H1 (cell line): ENCODE measurements at regions not wholly inside any gene's neighbourhood (a gene's known extent, or its start where the extent isn't known, plus 50 kb on each side); places are given as distances from the start of the nearest gene placed in this dataset.

Experiments
- CTCF ChIA-PET: fragments of 300-600 bp; sonication (Branson Sonifier 250); formaldehyde crosslinking; loops from one replicate; lab custom pipeline; 2021; ENCODE audit not compliant: partially characterized antibody; lab: Charles Lee
- POLR2A ChIA-PET: fragments of 300-600 bp; sonication (Branson Sonifier 250); formaldehyde crosslinking; loops from one replicate; lab custom pipeline; 2021; ENCODE audit warnings: inconsistent platforms; ENCODE audit not compliant: partially characterized antibody; lab: Charles Lee
- DNase-seq, 2 experiments: peaks; one replicate each; pipeline versions ENCODE4 v3.0.0 to v3.0.0-alpha.2; 2010 to 2022; ENCODE audit warnings: low spot score in 2 of 2, low read depth in 1 of 2, mixed read lengths in 1 of 2
- FAIRE-seq: peaks from 2 replicates; lab custom pipeline; 2011; peaks lifted over from hg19 to GRCh38; lab: Jason Lieb, UNC
- H2AFZ ChIP-seq: 2 replicates; pipeline ENCODE4 v1.8.1; 2012; ENCODE audit warnings: low read length, inconsistent platforms
- H2AK5ac ChIP-seq: 2 replicates; pipeline ENCODE4 v1.6.1; 2013; ENCODE audit warnings: low read depth, low read length
- H2BK120ac ChIP-seq: replicated peaks from 2 replicates; pipeline ENCODE3; 2013; ENCODE audit warnings: low read depth, low read length, inconsistent platforms
- H2BK12ac ChIP-seq: 2 replicates; pipeline ENCODE4 v1.6.1; 2013; ENCODE audit warnings: low read depth, low read length
- H2BK15ac ChIP-seq: 2 replicates; pipeline ENCODE4 v1.6.1; 2013; ENCODE audit warnings: low read length
- H2BK20ac ChIP-seq: 2 replicates; pipeline ENCODE4 v1.6.1; 2013; ENCODE audit warnings: low read length
- H2BK5ac ChIP-seq: 2 replicates; pipeline ENCODE4 v1.6.1; 2013; ENCODE audit warnings: low read depth, low read length
- H3K14ac ChIP-seq: 2 replicates; pipeline ENCODE4 v1.6.1; 2013; ENCODE audit warnings: inconsistent platforms; ENCODE audit not compliant: insufficient read length
- H3K18ac ChIP-seq: 2 replicates; pipeline ENCODE4 v1.6.1; 2013; ENCODE audit warnings: low read length; ENCODE audit errors: extremely low read depth
- H3K23ac ChIP-seq: 2 replicates; pipeline ENCODE4 v1.6.1; 2013; ENCODE audit warnings: inconsistent platforms; ENCODE audit not compliant: insufficient read length
- H3K23me2 ChIP-seq: 2 replicates; pipeline ENCODE4 v1.6.1; 2013; ENCODE audit warnings: low read depth, low read length
- H3K27ac ChIP-seq: 2 replicates; pipeline ENCODE4 v1.6.1; 2011; ENCODE audit warnings: low read depth, low read length, inconsistent platforms
- H3K27me3 ChIP-seq, 4 experiments: replicated peaks in 1 of 4; 1 replicate in 1 of 4; 2 replicates in 3 of 4; pipeline versions ENCODE4 v1.6.1 to v1.8.1; 2011 to 2013; ENCODE audit warnings: low read length in 3 of 4, mild to moderate bottlenecking in 3 of 4, inconsistent platforms in 2 of 4, mixed read lengths in 2 of 4, moderate library complexity in 1 of 4; ENCODE audit not compliant: control insufficient read depth in 3 of 4, insufficient read depth in 3 of 4; ENCODE audit errors: extremely low read depth in 1 of 4
- H3K36me3 ChIP-seq, 4 experiments: 2 replicates each; pipeline versions ENCODE4 v1.6.1 to v1.8.1; 2011 to 2013; ENCODE audit warnings: mild to moderate bottlenecking in 4 of 4, low read length in 3 of 4, moderate library complexity in 2 of 4, control low read depth in 1 of 4, inconsistent platforms in 1 of 4; ENCODE audit not compliant: insufficient read depth in 4 of 4, control insufficient read depth in 2 of 4
- H3K4ac ChIP-seq: replicated peaks from 2 replicates; pipeline ENCODE3; 2013; ENCODE audit warnings: low read length, low read depth, mixed read lengths, inconsistent platforms; ENCODE audit not compliant: insufficient read length
- H3K4me1 ChIP-seq, 4 experiments: replicated peaks in 1 of 4; 1 replicate in 1 of 4; 2 replicates in 3 of 4; pipeline versions ENCODE4 v1.6.1 to v1.8.1; 2011 to 2013; ENCODE audit warnings: low read length in 3 of 4, inconsistent platforms in 2 of 4, mixed read lengths in 1 of 4; ENCODE audit not compliant: insufficient read depth in 4 of 4, control insufficient read depth in 3 of 4
- H3K4me2 ChIP-seq, 2 experiments: 2 replicates each; pipeline versions ENCODE4 v1.6.1 to v1.8.1; 2011 to 2013; ENCODE audit warnings: low read depth in 2 of 2, low read length in 2 of 2, control low read depth in 1 of 2, inconsistent platforms in 1 of 2, mild to moderate bottlenecking in 1 of 2; ENCODE audit not compliant: insufficient read depth in 1 of 2
- H3K4me3 ChIP-seq, 4 experiments: fragments of 200-600, 300-600 bp in 1 of 4; sonication (generic), shearing (Covaris generic), sonication (Bioruptor Twin) in 1 of 4; 2 replicates each; pipeline versions ENCODE4 v1.5.1 to v1.8.1; 2011 to 2016; ENCODE audit warnings: low read length in 4 of 4, low read depth in 3 of 4, control low read depth in 2 of 4, inconsistent platforms in 2 of 4, mild to moderate bottlenecking in 2 of 4, mixed read lengths in 1 of 4, moderate library complexity in 1 of 4; ENCODE audit not compliant: insufficient read depth in 2 of 4; ENCODE audit errors: extremely low read depth in 1 of 4
- H3K56ac ChIP-seq: replicated peaks from 2 replicates; pipeline ENCODE3; 2013; ENCODE audit warnings: low read depth, mild to moderate bottlenecking, mixed read lengths, low read length, inconsistent platforms; ENCODE audit not compliant: insufficient read length
- H3K79me1 ChIP-seq: 2 replicates; pipeline ENCODE4 v1.6.1; 2013; ENCODE audit warnings: low read depth, low read length, control low read depth
- H3K79me2 ChIP-seq, 2 experiments: 2 replicates each; pipeline versions ENCODE4 v1.6.1 to v1.8.1; 2012 to 2013; ENCODE audit warnings: low read length in 2 of 2, mild to moderate bottlenecking in 2 of 2, inconsistent platforms in 1 of 2; ENCODE audit not compliant: insufficient read depth in 2 of 2, control insufficient read depth in 1 of 2
- H3K9ac ChIP-seq, 4 experiments: replicated peaks in 1 of 4; 1 replicate in 1 of 4; 2 replicates in 3 of 4; pipeline versions ENCODE4 v1.6.1 to v1.8.1; 2011 to 2013; ENCODE audit warnings: low read depth in 3 of 4, low read length in 3 of 4, control low read depth in 2 of 4, mild to moderate bottlenecking in 2 of 4, moderate library complexity in 2 of 4, inconsistent platforms in 1 of 4; ENCODE audit errors: extremely low read depth in 1 of 4
- H3K9me3 ChIP-seq, 2 experiments: 2 replicates each; pipeline versions ENCODE4 v1.6.1 to v1.8.1; 2012 to 2013; ENCODE audit warnings: mild to moderate bottlenecking in 2 of 2, moderate library complexity in 2 of 2, control low read depth in 1 of 2, inconsistent platforms in 1 of 2, low read depth in 1 of 2, low read length in 1 of 2, mixed read lengths in 1 of 2; ENCODE audit not compliant: insufficient read depth in 2 of 2
- H4K20me1 ChIP-seq, 2 experiments: replicated peaks in 1 of 2; 2 replicates each; pipeline versions ENCODE3 to v1.8.1; 2011 to 2013; ENCODE audit warnings: inconsistent platforms in 2 of 2, low read length in 2 of 2, mild to moderate bottlenecking in 1 of 2; ENCODE audit not compliant: insufficient read depth in 2 of 2, control insufficient read depth in 1 of 2
- H4K5ac ChIP-seq: 2 replicates; pipeline ENCODE4 v1.6.1; 2013; ENCODE audit warnings: low read length, low read depth, mixed read lengths, inconsistent platforms; ENCODE audit not compliant: insufficient read length
- H4K8ac ChIP-seq: 2 replicates; pipeline ENCODE4 v1.8.0; 2013; ENCODE audit warnings: mild to moderate bottlenecking, moderate library complexity, low read length, inconsistent platforms; ENCODE audit not compliant: insufficient read depth; ENCODE audit errors: extremely low read depth
- H4K91ac ChIP-seq: replicated peaks from 2 replicates; pipeline ENCODE3; 2013; ENCODE audit warnings: low read length, mixed read lengths, inconsistent platforms; ENCODE audit not compliant: insufficient read length
- ASH2L ChIP-seq: fragments of 200-600, 300-600 bp; sonication (generic); IDR thresholded peaks from one replicate; pipeline ENCODE4 v1.7.1; 2017; ENCODE audit warnings: low read length
- BCL11A ChIP-seq, 2 experiments: IDR thresholded peaks; one replicate each; pipeline ENCODE4 v1.6.1; 2011; ENCODE audit warnings: low read depth in 2 of 2, low read length in 2 of 2, mild to moderate bottlenecking in 2 of 2
- CBX8 ChIP-seq: fragments of 300-800, 300-1000 bp; sonication (generic); IDR thresholded peaks from 2 replicates; pipeline ENCODE4 v1.7.1; 2016; ENCODE audit warnings: low read depth, low read length, borderline replicate concordance
- CHD2 ChIP-seq: IDR thresholded peaks from 2 replicates; pipeline ENCODE4 v1.6.1; 2012; ENCODE audit warnings: low read length, improper control_type of control experiment
- EGR1 ChIP-seq: IDR thresholded peaks from 2 replicates; pipeline ENCODE4 v1.6.1; 2011; ENCODE audit warnings: low read depth, low read length, borderline replicate concordance
- EP300 ChIP-seq, 2 experiments: IDR thresholded peaks; 1 replicate in 1 of 2; 2 replicates in 1 of 2; pipeline ENCODE4 v1.6.1; 2011 to 2012; ENCODE audit warnings: low read depth in 2 of 2, low read length in 2 of 2, mild to moderate bottlenecking in 2 of 2, borderline replicate concordance in 1 of 2, inconsistent platforms in 1 of 2, moderate library complexity in 1 of 2
- HDAC2 ChIP-seq, 2 experiments: fragments of 300-600 bp in 1 of 2; sonication (generic) in 1 of 2; IDR thresholded peaks; 2 replicates each; pipeline ENCODE4 v1.6.1; 2011 to 2012; ENCODE audit warnings: low read depth in 2 of 2, low read length in 2 of 2, mild to moderate bottlenecking in 2 of 2, moderate library complexity in 2 of 2, borderline replicate concordance in 1 of 2, inconsistent platforms in 1 of 2
- JUND ChIP-seq: IDR thresholded peaks from 2 replicates; pipeline ENCODE4 v1.6.1; 2011; ENCODE audit warnings: mild to moderate bottlenecking, improper control_type of control experiment, low read length
- NANOG ChIP-seq: IDR thresholded peaks from 2 replicates; pipeline ENCODE4 v1.6.1; 2011; ENCODE audit warnings: low read length, low read depth, mild to moderate bottlenecking, inconsistent platforms; ENCODE audit not compliant: insufficient read depth, poor library complexity, severe bottlenecking
- RNF2 ChIP-seq: fragments of 200-900, 300-1000 bp; sonication (generic); IDR thresholded peaks from 2 replicates; pipeline ENCODE4 v1.7.1; 2016; ENCODE audit warnings: borderline replicate concordance, low read depth, mild to moderate bottlenecking, antibody characterized with exemption, low read length; ENCODE audit not compliant: poor library complexity, severe bottlenecking; ENCODE audit errors: missing control alignments
- RXRA ChIP-seq: IDR thresholded peaks from 2 replicates; pipeline ENCODE4 v1.6.1; 2011; ENCODE audit warnings: low read depth, mild to moderate bottlenecking, low read length, moderate library complexity; ENCODE audit not compliant: insufficient read depth
- SIRT6 ChIP-seq: IDR thresholded peaks from one replicate; pipeline ENCODE4 v1.7.1; 2012; ENCODE audit warnings: low read length, inconsistent platforms
- SP2 ChIP-seq: IDR thresholded peaks from 2 replicates; pipeline ENCODE4 v1.6.1; 2012; ENCODE audit warnings: mild to moderate bottlenecking, low read length, inconsistent platforms
- TAF7 ChIP-seq: optimal IDR thresholded peaks from 2 replicates; pipeline ENCODE3; 2011; ENCODE audit warnings: low read depth, mild to moderate bottlenecking, inconsistent platforms, low read length, moderate library complexity, borderline replicate concordance
- YY1 ChIP-seq: IDR thresholded peaks from 2 replicates; pipeline ENCODE4 v1.6.1; 2011; ENCODE audit warnings: low read depth, mild to moderate bottlenecking, low read length
- WGBS, 2 experiments: shearing (Covaris generic) in 1 of 2; methylation state at CpG; one replicate each; pipeline versions ENCODE4 v1.1.6 to v1.1.7; 2013 to 2015; ENCODE audit warnings: low lambda C conversion rate in 2 of 2, mixed read lengths in 2 of 2, inconsistent platforms in 1 of 2, low coverage in 1 of 2, missing lambda C conversion rate in 1 of 2; ENCODE audit not compliant: insufficient replicate concordance in 2 of 2, insufficient coverage in 1 of 2, insufficient read length in 1 of 2; ENCODE audit errors: extremely low coverage in 1 of 2, missing lambda C conversion rate in 1 of 2; 5-methylcytosine and 5-hydroxymethylcytosine counted together

DNA sequence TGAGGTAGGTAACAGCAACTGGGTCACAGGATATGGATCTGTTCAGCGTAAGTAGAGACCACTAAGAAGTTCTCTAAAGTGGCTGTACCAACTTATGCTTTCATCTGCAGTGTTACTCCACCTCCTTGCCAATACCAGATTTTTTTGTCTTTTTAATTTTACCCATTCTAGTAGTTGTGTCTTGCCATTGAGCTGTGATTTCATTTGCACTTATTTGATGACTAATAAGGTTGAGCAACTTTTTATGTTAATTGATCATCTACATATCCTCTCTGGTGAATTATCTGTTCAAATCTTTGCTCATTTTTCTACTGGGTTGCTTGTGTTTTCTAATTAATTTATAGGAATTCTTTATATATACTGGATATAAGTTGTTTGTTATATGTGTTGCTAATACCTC lies 82.9 kb downstream of the OGFRL1 start:
- Histone ChIP-seq H3K27me3 (no peaks in the 10 kb centered on the region), H3K36me3 (no peaks in the 10 kb centered on the region), H3K4me2 (no peak overlapping the region), H3K79me2 (no peaks in the 10 kb centered on the region), H3K14ac (no peak overlapping the region), H3K9me3 (peaks cover 0 to 6% of the 10 kb centered on the region in 2 experiments; a peak in 1 of 4 replicates), H4K91ac (no peak overlapping the region), H3K18ac (no peak overlapping the region), H3K4me1 (no peaks in the 10 kb centered on the region), H2BK15ac (no peak overlapping the region), H3K23ac (no peak overlapping the region), H2BK5ac (no peak overlapping the region), H2BK12ac (no peak overlapping the region), H4K8ac (no peak overlapping the region), H3K56ac (no peak overlapping the region), H3K4me3 (no peak overlapping the region), H2BK120ac (no peak overlapping the region), H4K5ac (no peak overlapping the region), H4K20me1 (no peaks in the 10 kb centered on the region), H3K27ac (no peak overlapping the region), H3K79me1 (no peaks in the 10 kb centered on the region), H3K9ac (no peak overlapping the region), H2BK20ac (no peak overlapping the region), H3K4ac (no peak overlapping the region), H2AK5ac (no peak overlapping the region), H3K23me2 (no peaks in the 10 kb centered on the region), H2AFZ (no peak overlapping the region)
- CTCF ChIA-PET = no interaction called here
- POLR2A ChIA-PET = no interaction called here
- DNase-seq (no peak), FAIRE-seq (no peak)
- 88% methylated on average over 1 of the region's 1 CpG; no CpG with 5 or more reads in 1 of the 2 experiments for WGBS, 2 experiments
- TF ChIP-seq CHD2 (no peak), EP300 (IDR thresholded peaks at IDR 0.05; ENCODE audit: borderline replicate concordance in 1 of 2, low read depth in 2 of 2, low read length in 2 of 2) (no peak), CBX8 (no peak), BCL11A (IDR thresholded peaks at IDR 0.05; ENCODE audit: low read depth in 2 of 2, low read length in 2 of 2) (no peak), RNF2 (no peak), HDAC2 (IDR thresholded peaks at IDR 0.05; ENCODE audit: borderline replicate concordance in 1 of 2, low read depth in 2 of 2, low read length in 2 of 2) (no peak), TAF7 (no peak), YY1 (no peak), RXRA (no peak), ASH2L (no peak), JUND (no peak), NANOG (no peak), SIRT6 (no peak), EGR1 (no peak), SP2 (no peak)
